ENCODE measurements at regions not wholly inside any gene's neighbourhood (a gene's known extent, or its start where the extent isn't known, plus 50 kb on each side); places are given as distances from the start of the nearest gene placed in this dataset.

DNA sequence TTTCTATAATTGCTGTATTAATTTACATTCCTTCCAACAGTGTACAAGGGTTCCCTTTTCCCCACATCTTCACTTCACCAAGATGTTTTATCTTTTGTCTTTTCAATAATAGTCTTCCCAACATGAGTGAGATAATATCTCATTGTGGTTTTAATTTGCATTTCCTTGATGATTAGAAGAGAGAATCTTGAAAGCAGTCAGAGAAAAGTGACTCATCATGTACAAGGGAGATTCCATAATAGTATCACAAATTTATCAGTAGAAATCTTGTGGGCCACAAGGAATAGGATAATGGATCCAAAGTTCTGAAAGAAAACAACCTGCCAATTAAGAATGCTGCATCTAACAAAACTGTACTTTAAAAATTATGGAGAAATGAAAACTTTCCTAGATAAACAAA, 189.3 kb downstream of the NECTIN3 start:
- ChIA-PET CTCF (no interaction called here), POLR2A (no interaction called here)
- DNase-seq (ENCODE audit: extremely low spot score): no peak

DNA sequence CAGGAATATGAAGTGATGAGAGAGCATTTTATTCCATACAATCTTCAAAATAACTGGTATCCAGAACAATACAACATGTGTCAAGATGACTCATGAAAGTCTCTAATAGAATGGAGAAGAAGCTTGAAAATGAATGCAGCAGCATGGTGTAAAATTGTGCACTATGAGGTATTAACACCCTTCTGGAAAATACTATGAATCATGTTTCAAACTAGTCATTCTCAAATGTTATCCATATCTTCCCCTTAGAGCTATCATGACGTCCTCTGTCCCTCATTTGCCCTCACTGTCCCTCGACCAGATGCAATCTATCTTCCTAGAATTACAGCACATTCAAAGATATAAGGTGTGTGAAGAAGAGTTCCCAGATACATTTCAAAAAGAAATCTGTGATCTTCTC, 198.2 kb downstream of the NECTIN3 start:
- ChIA-PET POLR2A (no interaction called here), CTCF (no interaction called here)
- no peak for DNase-seq (ENCODE audit: extremely low spot score)
- TF ChIP-seq, protein P1, sequence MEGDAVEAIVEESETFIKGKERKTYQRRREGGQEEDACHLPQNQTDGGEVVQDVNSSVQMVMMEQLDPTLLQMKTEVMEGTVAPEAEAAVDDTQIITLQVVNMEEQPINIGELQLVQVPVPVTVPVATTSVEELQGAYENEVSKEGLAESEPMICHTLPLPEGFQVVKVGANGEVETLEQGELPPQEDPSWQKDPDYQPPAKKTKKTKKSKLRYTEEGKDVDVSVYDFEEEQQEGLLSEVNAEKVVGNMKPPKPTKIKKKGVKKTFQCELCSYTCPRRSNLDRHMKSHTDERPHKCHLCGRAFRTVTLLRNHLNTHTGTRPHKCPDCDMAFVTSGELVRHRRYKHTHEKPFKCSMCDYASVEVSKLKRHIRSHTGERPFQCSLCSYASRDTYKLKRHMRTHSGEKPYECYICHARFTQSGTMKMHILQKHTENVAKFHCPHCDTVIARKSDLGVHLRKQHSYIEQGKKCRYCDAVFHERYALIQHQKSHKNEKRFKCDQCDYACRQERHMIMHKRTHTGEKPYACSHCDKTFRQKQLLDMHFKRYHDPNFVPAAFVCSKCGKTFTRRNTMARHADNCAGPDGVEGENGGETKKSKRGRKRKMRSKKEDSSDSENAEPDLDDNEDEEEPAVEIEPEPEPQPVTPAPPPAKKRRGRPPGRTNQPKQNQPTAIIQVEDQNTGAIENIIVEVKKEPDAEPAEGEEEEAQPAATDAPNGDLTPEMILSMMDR (IDR thresholded peaks at IDR 0.05; ENCODE audit: control extremely low read depth, extremely low read depth, low read depth, missing control alignments): no peak

More for the DNA sequence above, 189.3 kb downstream of the NECTIN3 start:
- TF ChIP-seq, protein P1 (IDR thresholded peaks at IDR 0.05; ENCODE audit: control extremely low read depth, extremely low read depth, low read depth, missing control alignments): no peak

DNA sequence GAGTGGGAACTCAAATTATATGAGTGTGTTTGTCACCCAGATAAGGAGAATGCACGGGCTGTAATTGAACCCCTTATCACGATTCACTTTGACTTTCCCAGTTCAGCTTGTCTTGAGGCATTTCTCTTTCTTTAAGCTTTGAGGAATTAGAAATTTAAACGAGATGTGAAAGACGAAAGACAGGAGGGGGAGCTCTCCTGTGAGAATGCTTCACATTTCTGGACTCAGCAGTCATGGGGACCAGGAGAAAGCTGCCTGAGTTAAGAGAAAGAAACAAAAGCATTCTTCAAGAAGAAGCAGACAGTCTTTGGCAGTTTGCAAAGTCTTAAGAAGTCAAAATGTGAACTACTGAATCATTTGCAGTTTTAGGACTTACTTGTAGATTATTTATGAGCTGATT, 205.6 kb downstream of the NECTIN3 start:
- ChIA-PET POLR2A (no interaction called here), CTCF (interaction anchor here (1.1 to 1.4 kb wide), 2 partner anchors 10 to 12 kb away, joined by 4 read pairs; no protein-coding TSS in a partner anchor)
- TF ChIP-seq, protein P1 (IDR thresholded peaks at IDR 0.05; ENCODE audit: control extremely low read depth, extremely low read depth, low read depth, missing control alignments): no peak
- DNase-seq (ENCODE audit: extremely low spot score): no peak

DNA sequence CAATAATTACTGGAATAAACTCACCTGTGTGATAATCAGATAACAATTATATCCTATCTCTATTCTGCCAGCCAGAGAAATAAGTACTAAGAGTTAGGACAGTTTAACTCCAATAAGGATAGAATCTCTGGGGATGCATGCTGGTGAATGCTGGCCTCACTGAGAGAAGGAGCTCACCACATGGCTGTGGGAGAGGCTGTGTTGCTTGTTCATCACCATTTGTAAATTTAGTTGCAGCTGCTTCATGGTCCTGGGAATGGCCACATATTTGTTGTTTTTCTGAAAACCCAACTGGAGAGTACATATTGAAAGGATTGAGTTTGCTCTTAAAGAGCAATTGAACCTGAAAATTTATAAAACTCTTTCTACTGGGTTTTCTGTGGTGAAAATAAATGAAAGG, 207.3 kb downstream of the NECTIN3 start:
- POLR2A ChIA-PET: no interaction called here
- DNase-seq (ENCODE audit: extremely low spot score): no peak
- CTCF ChIA-PET: no interaction called here
- TF ChIP-seq, protein P1 (IDR thresholded peaks at IDR 0.05; ENCODE audit: control extremely low read depth, extremely low read depth, low read depth, missing control alignments): no peak

DNA sequence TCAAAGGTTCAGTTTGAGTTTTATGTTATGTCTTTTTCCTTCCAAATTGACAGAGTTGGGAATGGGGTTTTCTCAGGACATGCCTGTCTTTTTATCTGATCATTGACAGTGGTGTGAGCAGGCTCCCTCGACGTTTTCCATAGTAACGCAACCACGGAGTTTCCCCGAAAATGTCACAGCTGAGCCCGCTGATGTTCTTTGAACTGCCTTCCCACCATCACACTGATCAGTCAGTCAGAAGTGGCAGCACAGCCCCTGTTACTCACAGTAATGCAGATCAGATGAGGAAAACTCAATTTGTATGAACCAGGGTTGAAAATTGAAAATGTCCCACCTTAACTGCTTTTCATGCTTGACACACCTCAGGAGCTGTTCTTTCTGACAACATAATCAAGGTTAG, 210.4 kb downstream of the NECTIN3 start:
- ChIA-PET CTCF (no interaction called here), POLR2A (no interaction called here)
- TF ChIP-seq, protein P1 (IDR thresholded peaks at IDR 0.05; ENCODE audit: control extremely low read depth, extremely low read depth, low read depth, missing control alignments): no peak
- DNase-seq (ENCODE audit: extremely low spot score): no peak

DNA sequence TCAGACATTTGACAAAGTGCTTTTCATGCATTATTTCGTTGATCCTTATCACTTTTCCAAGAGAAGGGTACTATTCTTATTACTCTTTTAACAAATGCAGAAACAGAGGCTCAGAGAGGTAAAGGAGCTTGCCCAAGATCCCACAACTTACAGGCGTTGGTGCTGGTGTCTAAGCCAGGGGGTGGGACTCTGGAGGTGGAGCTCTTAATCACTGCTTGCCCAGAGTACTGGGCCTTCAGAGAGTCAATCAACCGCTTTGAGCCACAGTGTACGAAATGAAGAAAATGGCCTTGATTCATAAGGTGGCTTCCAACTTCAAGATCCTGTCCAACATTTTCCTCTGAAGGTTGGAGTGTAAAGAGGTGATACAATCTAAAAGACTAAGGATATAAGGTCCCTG, 211.5 kb downstream of the NECTIN3 start:
- CTCF ChIA-PET: no interaction called here
- POLR2A ChIA-PET: no interaction called here

More for the DNA sequence above, 211.5 kb downstream of the NECTIN3 start:
- DNase-seq (ENCODE audit: extremely low spot score): no peak
- TF ChIP-seq, protein P1 (IDR thresholded peaks at IDR 0.05; ENCODE audit: control extremely low read depth, extremely low read depth, low read depth, missing control alignments): no peak
